GM18867 (cell line): ENCODE measurements at regions not wholly inside any gene's neighbourhood (a gene's known extent, or its start where the extent isn't known, plus 50 kb on each side); places are given as distances from the start of the nearest gene placed in this dataset.

Experiments
- ATAC-seq: cut with Tn5 transposase; IDR thresholded peaks from one replicate; pipeline ENCODE4 v1.9.1; 2021; ENCODE audit warnings: mild to moderate bottlenecking, moderate library complexity; ENCODE audit not compliant: unreplicated experiment

DNA sequence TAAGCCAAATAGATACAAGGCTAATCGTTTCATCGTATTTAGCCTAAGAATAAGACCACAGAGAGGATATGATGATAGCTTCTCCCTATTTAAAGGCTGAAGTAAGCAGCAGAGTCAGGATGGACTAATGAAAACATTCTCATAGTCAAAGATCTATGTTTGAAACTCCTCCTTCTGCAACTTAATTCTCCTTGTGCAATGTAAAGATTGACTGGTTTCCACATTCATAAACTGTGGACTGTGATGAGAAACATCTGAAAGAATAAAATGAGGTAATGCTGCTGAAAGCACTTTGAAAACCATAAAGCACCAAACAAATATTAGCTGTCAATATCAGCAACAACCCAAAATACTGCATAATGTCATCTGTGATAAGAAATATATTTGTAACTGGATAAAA lies 361.9 kb downstream of the CSNK1G3 start:
- ATAC-seq, result no peak

DNA sequence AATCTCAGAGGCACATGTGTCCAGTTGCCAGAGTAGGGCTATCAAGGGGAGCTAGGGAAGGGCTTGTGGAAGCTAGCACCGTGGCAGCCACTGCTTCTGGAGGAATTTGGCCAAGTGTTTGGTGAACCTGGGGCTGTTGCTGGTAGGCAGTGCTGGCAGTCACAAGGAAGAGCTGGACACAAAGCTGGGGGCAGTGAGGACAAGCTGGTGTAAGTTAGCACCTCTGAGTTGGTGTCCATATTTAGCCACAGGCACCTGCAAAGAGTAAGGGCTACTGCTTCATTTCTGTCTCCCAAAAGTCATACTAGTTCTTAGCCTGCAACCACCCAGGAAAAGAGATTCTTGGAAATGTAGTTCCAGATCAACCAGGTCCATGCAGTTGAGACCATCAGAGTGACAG lies 359.4 kb downstream of the CSNK1G3 start:
- ATAC-seq, result no peak

DNA sequence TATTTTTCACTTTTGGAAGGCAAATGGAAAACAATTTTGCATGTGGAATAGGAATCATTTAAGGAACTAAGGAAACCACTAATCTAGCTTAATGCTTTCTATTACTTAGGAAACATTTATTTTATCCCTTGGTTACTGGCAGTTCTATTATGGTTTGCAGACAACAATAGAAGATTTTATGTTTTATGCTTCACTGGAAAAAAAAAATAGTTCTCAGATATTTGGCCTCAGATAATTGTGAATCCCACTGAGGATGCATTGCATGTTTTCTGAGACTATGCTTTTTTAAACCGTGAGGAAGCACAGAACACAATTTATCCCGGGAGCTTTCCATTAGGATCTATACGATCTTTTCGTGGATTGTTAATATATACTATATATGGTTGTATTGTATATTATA lies 356.9 kb downstream of the CSNK1G3 start:
- no peak for ATAC-seq

DNA sequence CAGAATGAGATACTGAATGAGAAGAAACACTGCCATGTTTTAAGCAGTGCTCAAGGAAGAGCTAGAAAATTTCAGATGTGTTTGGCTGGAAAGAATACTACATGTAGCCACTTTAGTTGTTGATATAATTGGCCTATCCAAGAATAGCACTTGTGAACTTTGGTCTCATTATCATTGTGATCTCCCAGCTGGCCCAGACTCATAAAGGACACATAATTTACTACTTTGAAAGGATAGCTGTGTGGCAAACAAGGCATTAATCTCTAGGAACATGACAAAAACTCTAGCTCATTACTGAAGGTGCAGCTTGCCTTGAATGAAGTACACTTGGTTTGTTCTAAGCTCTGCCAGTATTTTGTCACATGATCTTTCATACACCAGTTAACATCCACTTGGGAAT lies 356.3 kb downstream of the CSNK1G3 start:
- no peak for ATAC-seq

DNA sequence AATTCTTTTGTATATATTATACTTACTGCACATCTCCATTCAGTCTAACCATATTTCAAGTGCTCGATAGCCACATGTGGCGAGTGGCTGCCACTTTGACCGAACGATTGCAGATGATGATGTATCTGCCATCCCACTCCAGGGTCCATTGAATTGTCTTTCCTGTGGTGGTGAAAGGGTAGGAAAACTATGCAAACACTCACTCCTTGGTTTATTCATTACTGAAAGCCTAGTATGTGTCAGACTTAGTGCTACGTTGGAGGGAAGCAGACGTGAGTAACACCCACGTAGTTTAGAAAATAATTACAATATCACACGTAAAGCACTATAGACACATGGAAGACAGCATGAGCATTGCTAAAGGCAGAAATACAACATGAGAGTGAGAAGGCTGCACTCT lies 353.7 kb downstream of the CSNK1G3 start:
- no peak for ATAC-seq

DNA sequence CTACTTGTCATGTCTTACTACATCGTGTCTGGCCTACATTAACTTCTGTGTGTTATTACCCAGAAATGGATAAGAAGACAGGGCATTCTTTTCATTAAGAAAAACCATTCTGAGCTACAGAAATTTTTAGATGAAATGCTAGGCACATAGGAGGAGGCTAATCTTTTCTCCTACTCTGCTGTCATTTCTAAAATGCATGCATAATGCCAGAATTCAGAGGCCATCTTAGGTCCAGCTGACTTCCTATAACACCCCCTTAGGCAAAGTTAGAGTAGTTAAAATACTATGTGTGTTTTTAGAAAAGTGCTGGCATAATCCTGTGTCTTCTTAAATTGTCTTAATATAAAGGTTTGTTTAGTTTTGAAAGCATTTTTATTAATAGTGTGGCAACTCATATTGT lies 352.6 kb downstream of the CSNK1G3 start:
- no peak for ATAC-seq

DNA sequence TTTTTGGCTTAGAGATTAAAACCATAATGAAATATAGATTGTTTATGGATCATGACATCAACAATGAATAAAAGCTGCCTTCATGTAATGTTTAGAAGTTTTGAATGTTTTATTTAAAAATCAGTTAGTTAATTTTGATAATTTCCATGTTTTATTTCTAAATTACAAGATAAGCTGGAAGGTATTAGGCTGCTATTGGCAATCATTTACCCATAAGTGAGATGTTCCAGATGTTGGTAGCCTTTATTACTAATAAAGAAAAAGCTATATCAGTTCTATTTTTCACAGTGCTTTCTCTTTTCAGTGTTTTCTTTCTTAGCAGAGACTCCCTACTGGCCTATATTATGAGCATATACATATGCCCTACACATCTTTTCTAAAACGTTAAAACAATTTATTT lies 347.0 kb downstream of the CSNK1G3 start:
- no peak for ATAC-seq

DNA sequence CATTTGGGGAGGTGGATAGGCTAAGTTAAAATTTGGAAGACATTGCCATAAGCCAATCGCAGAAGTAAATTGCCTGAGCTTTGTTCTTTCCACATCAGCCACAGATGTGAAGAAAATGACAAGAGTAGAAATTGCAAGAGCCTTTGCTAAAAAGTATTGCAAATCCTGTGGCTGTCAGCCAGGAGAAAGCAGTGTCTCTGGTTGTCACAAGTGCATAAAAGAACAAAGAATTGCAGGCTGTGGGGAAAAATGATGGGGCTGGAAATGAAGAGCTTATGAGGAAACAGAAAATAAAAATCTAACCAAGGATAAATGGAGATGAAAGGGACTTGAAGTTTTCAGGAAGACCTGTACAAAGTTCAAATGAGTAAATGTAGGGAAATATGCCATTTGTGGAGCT lies 344.8 kb downstream of the CSNK1G3 start:
- ATAC-seq, result no peak

DNA sequence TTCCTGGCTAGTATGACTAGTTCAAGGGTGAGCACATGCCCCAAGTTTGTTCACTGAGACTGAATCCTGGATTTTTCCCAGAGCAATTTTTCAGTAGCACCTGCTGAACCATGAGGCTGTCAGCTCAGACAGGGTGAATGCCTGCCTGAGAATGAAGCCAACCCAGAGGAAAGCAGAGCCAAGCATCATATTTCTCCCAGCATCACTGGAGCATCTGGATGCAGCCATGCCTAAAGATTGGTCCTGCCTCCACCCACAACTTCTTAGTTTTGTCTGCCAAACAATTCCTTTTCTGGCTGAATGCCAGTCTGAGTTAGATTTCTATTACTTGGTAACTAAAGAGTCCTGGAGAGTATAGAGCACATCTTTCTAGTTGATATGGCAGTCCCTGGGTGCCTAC lies 343.6 kb downstream of the CSNK1G3 start:
- no peak for ATAC-seq

DNA sequence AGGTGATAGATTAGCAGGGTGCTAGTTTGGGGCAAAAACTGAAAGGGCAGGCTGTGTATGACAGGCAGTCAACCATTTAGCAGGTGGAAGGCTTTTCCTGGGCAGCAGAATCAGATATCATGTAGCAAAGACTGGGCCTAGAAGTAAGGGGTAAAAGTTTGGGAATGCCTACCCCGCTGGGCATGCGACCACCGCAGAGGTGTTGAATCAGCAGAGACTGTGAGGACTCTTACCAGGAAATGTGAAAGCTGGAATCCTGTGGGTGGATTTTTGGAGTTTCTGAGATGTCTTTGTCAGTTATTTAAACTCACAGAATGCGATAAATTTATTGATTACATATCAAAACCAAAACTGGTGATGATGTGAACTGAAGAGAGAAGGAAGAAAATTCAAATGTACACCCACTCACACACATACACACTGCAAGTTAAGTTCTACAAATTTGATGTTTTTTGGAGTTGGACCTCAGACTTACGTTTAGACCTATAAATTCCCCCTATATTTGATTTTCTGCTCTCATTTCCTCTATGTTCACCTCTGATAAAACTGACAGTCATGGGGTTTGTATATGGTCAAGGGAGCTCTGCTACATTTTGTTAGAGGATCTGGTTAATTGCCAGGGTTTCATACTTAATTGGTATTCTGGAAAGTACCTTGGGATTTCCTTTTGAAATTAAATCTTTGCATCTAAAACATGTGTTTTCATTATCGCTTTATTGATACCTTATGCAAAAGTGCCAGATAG lies 333.6 kb downstream of the CSNK1G3 start:
- no peak for ATAC-seq

DNA sequence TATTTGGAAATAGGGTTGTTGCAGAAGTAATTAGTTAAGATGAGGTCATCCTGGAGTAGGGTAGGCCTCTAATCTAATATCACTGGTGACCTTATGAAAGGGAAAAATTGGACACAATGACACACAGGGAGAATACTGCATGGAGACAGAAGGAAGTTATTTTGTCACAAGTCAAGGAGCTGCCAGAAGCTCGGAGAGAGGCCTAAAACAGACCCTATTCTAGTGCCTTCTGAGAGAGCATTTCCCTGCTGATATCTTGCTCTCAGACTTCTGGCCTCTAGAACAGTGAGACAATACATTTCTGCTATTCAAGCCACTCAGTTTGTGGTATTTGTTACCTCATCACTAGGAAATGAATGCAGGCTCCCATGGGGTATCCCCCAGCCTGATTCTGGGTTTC lies 332.9 kb downstream of the CSNK1G3 start:
- ATAC-seq, result no peak

DNA sequence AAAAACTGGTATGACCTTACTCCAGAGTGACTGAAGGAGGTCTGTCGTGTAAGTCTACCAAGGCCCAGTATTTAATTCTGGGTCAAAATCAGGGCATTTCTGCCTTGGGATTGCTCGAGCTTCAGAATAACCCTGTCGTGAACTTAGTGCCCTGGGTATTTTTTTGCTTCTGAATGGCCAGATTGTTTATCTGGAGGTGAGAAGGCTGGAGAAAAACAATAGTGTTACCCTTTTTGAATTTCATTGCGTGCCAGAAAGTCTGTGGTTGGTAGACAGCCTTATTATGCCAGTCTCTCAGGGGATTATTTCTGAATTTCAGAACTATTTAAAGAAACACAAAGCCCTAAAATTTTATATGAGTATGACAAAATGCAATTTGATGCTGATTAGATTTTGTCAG lies 323.4 kb downstream of the CSNK1G3 start:
- ATAC-seq, result no peak

DNA sequence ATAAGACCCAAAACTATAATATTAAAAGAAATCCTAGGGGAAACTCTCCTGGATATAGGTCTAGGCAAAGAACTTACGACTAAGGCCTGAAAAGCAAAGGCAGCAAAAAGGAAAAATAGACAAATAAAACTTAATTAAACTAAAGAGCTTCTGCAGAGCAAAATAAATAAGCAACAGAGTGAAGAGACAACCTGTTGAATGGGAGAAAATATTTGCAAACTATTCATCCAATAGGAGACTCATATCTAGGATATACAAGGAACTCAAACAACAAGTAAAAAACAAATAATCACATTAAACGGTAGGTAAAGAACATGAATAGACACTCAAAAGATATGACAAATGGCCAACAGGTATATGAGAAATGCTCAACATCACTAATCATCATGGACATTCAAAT lies 318.6 kb downstream of the CSNK1G3 start:
- ATAC-seq, result no peak

DNA sequence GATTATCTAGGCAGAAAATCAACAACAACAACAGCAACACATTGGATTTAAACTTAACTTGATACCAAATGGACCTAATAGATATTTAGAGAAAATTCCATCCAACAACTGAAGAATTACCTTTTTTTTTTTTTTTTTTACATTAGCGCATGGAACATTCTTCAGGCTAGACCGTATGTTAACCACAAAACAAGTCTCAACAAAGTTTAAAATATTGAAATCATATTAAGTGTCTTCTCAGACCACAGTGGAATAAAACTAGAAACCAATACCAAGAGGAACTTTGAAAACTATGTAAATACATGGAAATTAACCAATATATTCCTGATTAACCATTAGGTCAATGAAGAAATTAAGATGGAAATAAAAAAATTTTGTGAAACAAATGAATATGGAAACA lies 315.8 kb downstream of the CSNK1G3 start:
- no peak for ATAC-seq

DNA sequence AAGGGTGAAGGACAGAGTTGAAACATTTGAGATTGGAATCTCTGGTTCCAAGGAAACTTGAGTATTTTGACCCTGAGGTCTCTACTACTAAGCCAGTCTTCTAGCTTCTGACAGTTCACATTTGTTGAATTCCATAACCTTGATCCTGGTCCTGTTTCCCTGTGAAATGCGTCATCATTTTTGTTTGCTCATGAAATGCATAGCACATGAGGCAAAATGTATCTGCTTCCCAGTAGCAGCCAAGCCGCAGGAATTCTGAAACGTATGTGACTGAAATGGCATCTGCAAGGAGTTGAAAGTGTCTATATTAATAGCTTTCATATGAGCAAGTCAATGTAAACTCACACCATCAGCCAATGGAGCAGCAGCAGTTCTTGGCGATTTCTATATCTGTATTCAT lies 307.9 kb downstream of the CSNK1G3 start:
- no peak for ATAC-seq

DNA sequence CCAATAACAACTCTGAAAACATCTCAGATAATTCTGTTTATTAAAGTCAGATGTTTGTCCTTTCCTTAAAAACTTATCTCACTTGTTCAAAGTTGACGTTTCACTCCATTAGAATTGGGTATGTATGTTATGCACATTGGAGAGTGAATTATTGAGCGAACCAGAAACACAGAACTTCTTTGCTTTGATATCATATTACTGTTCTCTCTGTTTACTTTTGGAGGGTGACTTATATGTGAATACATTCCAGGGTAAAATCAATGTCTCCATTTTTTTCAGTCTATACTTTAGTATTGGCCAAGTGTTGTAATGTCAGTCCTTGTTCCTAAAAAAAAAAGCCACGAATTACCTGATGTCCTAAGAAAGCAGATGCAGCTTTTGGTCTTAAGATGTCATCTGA lies 307.4 kb downstream of the CSNK1G3 start:
- ATAC-seq, result no peak

DNA sequence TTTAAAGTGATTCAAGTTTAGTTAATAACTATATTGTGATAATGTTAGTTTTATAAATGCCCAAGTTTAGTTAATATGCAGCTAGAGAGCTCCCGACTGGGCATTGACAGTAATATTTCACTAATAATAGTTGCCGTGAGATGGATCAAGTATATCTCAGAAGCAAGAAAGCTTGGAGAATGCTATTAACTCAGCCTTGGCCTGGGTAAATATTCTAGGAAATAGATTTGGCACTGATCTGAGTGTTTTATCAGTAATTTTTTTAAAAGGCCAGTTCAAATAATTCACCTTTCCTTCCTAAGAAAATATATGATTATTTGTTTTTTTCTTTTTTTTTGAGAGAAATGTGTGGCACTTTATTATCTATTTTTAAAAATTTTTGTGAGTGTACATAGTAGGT lies 305.3 kb downstream of the CSNK1G3 start:
- ATAC-seq, result no peak

DNA sequence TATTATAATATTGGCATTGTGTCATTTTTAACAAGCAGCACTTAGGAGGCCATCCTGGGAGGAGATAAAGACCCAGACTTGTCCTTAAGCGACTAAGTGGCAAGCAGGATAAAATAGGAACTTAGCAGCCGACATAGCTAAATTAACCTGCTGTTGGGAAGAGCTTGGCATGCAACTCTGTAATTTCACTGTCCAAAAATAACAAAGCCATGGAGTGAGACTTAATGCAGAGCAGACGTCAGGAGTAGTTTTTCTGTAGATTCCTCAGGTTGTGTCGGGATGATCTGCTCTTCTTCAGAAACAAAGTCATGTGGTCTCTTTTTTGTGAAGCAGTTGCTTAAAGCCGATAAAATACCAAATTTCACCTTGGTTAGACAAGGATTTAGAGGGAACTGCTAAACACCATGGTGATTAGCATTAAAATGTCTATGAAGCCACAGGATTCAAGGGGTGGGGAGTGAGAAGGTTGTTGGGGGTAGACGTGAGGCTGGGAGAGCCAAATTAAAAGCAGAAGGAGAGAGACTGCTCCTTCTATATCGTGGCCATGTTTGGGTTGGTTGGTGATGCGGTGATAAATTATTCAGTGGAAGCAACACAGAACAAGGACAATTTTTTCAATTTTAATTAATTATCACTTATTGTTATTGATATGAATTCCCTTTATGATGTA lies 303.0 kb downstream of the CSNK1G3 start:
- ATAC-seq, result peak; percentile 2

DNA sequence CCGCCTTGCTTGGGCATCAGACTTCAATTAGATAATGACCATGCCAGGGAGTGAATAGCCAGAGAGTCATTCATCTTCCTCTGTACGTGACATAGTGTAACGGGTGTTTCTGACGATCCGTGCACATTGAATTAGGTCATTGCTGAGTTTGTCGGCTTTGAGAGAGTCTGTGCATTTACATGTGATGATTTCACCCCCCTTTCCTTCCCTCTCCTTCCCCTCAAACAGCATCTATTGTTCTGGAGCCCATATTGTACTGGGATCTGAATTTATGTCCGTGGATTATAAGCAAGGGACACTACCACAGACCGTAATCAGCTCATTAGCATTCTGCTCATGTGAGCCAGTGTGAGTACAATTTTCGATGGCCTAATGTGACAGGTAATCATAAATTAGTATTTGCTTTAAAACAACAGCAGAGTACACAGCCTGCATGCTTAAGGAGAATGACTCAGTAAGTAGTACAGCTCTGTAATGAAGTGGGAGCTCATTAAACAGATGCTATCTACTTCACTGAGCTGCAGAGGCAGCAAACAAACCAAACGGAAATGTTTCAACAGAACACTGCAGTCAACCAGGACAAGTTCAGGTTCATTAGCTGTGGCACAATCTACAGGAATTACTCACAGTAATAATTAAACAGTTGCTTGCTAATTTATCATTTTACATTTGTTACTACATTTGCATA lies 302.1 kb downstream of the CSNK1G3 start:
- ATAC-seq, result peak; percentile 77

DNA sequence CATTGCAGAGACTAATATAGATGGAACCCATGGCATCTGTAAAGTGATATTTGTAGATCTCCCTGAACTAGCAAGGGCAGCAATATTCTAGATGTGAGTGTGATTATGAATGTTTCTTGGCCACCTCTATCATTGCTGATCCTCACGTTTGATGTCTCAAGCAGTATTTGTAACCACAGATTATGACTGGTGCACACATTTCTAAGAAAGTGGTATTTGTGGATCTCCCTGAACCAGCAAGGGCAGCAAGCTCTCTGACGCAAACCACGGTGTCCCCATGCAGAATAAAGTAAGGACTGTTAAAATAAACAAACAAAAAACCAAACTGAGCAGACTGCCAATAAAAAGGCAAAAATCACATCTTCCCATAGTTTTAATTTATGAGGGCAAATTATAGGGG lies 301.3 kb downstream of the CSNK1G3 start:
- ATAC-seq, result no peak

DNA sequence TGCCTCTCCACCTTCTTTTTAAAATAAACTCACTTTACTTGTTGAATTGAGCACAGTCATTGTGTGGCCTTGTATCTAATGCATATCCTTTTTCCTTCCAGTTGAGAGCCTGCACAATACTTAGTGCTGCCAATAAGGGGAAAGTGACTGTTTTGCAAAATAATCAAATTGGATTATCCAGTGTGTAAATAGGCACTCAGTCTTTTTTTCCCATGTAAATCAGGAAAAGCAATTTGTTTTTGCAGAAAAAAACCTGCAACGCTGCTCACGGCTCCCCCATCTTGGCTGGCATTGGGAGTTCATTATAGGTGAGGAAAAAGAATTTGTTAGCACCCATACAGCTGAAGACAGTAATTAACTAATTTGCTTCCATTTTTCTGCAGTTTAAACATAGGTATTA lies 299.9 kb downstream of the CSNK1G3 start:
- no peak for ATAC-seq

DNA sequence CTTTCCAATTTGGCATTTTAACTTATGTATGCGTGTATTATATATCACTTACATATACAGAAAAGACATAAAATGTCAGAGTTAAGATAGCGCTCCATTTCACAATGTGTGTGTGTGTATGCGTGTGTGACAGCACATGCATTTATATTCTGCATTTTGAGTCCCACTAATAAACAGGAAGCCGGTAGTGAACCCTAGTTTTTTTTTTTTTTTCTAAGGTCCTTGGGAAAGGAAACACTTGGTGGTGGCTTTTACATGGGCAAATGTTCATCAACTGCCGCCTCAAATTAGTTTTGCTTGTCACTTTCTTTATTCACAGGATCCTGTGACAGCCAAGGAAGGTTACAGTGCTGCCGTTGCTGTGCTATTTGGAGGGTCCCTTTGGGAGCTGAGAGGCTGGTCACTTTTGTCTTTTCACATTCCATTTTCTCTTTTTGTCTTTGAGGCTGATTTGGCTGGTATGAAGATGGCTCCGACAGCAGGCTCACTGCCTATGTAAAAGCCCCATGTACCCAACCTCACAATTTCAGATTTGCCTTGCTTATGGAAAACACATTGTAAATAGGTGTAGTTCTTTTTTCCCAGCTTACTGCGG lies 298.9 kb downstream of the CSNK1G3 start:
- ATAC-seq, result no peak
